SK-N-SH (cell line): ENCODE measurements at regions not wholly inside any gene's neighbourhood (a gene's known extent, or its start where the extent isn't known, plus 50 kb on each side); places are given as distances from the start of the nearest gene placed in this dataset.
A peak's percentile ranks its signal among the peaks of the same experiment; 100 is the strongest.

Experiments used
- CTCF ChIA-PET: fragments of 300-600, 350-600 bp; formaldehyde crosslinking; extraction: SDS; loops from one replicate; lab custom pipeline; 2021; lab: Yijun Ruan, JAX
- POLR2A ChIA-PET: fragments of 350-600 bp; sonication (Branson Sonifier 250); formaldehyde crosslinking; extraction: SDS; loops from one replicate; lab custom pipeline; 2020; ENCODE audit warnings: antibody characterized with exemption, inconsistent platforms; lab: Yijun Ruan, JAX
- DNase-seq: peaks from one replicate; pipeline ENCODE4 v3.0.0; 2012
- H2AFZ ChIP-seq: fragments of 200-600 bp; sonication (generic); 2 replicates; pipeline ENCODE4 v1.8.1; 2016; ENCODE audit warnings: antibody characterized with exemption, mild to moderate bottlenecking, low read depth
- H3F3A ChIP-seq: fragments of 200-600 bp; sonication (generic); replicated peaks from 2 replicates; pipeline ENCODE3; 2016; ENCODE audit warnings: antibody characterized with exemption, mild to moderate bottlenecking; ENCODE audit not compliant: insufficient read depth
- H3K27ac ChIP-seq, 2 experiments: fragments of 200-500 bp in 1 of 2; fragments of 200-600 bp in 1 of 2; sonication (Bioruptor generic) in 1 of 2; sonication (generic), shearing (Covaris generic) in 1 of 2; 2 replicates each; pipeline versions ENCODE4 v1.5.1 to v1.6.1; 2014 to 2016; ENCODE audit warnings: low read depth in 2 of 2, inconsistent platforms in 1 of 2, low read length in 1 of 2, mild to moderate bottlenecking in 1 of 2, mixed read lengths in 1 of 2
- H3K27me3 ChIP-seq: fragments of 200-600 bp; sonication (generic), shearing (Covaris generic); 2 replicates; pipeline ENCODE4 v1.6.1; 2016; ENCODE audit warnings: mixed run types; ENCODE audit not compliant: insufficient read depth
- H3K36me3 ChIP-seq, 2 experiments: fragments of 200-500 bp in 1 of 2; fragments of 200-600 bp in 1 of 2; sonication (Bioruptor generic) in 1 of 2; sonication (generic) in 1 of 2; replicated peaks in 1 of 2; 2 replicates each; pipeline versions ENCODE3 to v1.5.1; 2014 to 2016; ENCODE audit warnings: low read length in 1 of 2, mild to moderate bottlenecking in 1 of 2; ENCODE audit not compliant: insufficient read depth in 2 of 2, control insufficient read depth in 1 of 2
- H3K4me1 ChIP-seq, 2 experiments: fragments of 200-500 bp in 1 of 2; fragments of 200-600 bp in 1 of 2; sonication (Bioruptor generic) in 1 of 2; sonication (generic), shearing (Covaris generic) in 1 of 2; 2 replicates each; pipeline versions ENCODE4 v1.5.1 to v1.6.1; 2014 to 2016; ENCODE audit warnings: low read depth in 1 of 2, low read length in 1 of 2, mixed run types in 1 of 2; ENCODE audit not compliant: insufficient read depth in 2 of 2, control insufficient read depth in 1 of 2
- H3K4me2 ChIP-seq: fragments of 200-600 bp; sonication (generic), shearing (Covaris generic); 2 replicates; pipeline ENCODE4 v1.6.1; 2017; ENCODE audit warnings: mixed run types
- H3K4me3 ChIP-seq, 2 experiments: fragments of 200-500 bp in 1 of 2; fragments of 200-600 bp in 1 of 2; sonication (Bioruptor generic) in 1 of 2; sonication (generic), shearing (Covaris generic) in 1 of 2; 2 replicates each; pipeline versions ENCODE4 v1.5.1 to v1.8.1; 2014 to 2016; ENCODE audit warnings: low read depth in 2 of 2, inconsistent platforms in 1 of 2, low read length in 1 of 2, mild to moderate bottlenecking in 1 of 2, mixed read lengths in 1 of 2, moderate library complexity in 1 of 2
- H3K79me2 ChIP-seq: fragments of 200-600 bp; sonication (generic); 2 replicates; pipeline ENCODE4 v1.8.1; 2017; ENCODE audit warnings: mild to moderate bottlenecking; ENCODE audit not compliant: insufficient read depth
- H3K9ac ChIP-seq: fragments of 200-600 bp; sonication (generic); 2 replicates; pipeline ENCODE4 v1.6.1; 2017; ENCODE audit warnings: mixed run types
- H3K9me2 ChIP-seq: fragments of 200-600 bp; sonication (generic); 2 replicates; pipeline ENCODE4 v1.6.1; 2017; ENCODE audit warnings: mixed run types
- H3K9me3 ChIP-seq: fragments of 200-600 bp; sonication (generic); 2 replicates; pipeline ENCODE4 v1.6.1; 2017; ENCODE audit warnings: mixed run types, mild to moderate bottlenecking, moderate library complexity
- H4K20me1 ChIP-seq: fragments of 200-600 bp; sonication (generic); 2 replicates; pipeline ENCODE4 v1.6.1; 2017; ENCODE audit warnings: mild to moderate bottlenecking, mixed run types; ENCODE audit not compliant: insufficient read depth
- CHD2 ChIP-seq: fragments of 150-350 bp; IDR thresholded peaks from 2 replicates; pipeline ENCODE4 v1.6.1; 2018; ENCODE audit warnings: low read length; ENCODE audit not compliant: partially characterized antibody
- ELF1 ChIP-seq: IDR thresholded peaks from 2 replicates; pipeline ENCODE4 v1.4.0; 2012
- EP300 ChIP-seq, 2 experiments: IDR thresholded peaks; 2 replicates each; pipeline versions ENCODE4 v1.4.0 to v1.6.1; 2012; ENCODE audit warnings: borderline replicate concordance in 1 of 2, low read depth in 1 of 2, low read length in 1 of 2
- FOSL2 ChIP-seq: IDR thresholded peaks from 2 replicates; pipeline ENCODE4 v1.4.0; 2012; ENCODE audit warnings: low read depth, mild to moderate bottlenecking, moderate library complexity, borderline replicate concordance
- FOXM1 ChIP-seq: IDR thresholded peaks from 2 replicates; pipeline ENCODE4 v1.4.0; 2012; ENCODE audit warnings: low read depth, mild to moderate bottlenecking
- JUND ChIP-seq: IDR thresholded peaks from 2 replicates; pipeline ENCODE4 v1.4.0; 2012
- MEF2A ChIP-seq: IDR thresholded peaks from 2 replicates; pipeline ENCODE4 v1.4.0; 2012; ENCODE audit warnings: low read depth, borderline replicate concordance
- NFIC ChIP-seq: IDR thresholded peaks from 2 replicates; pipeline ENCODE4 v1.4.0; 2012; ENCODE audit warnings: borderline replicate concordance
- POLR2AphosphoS5 ChIP-seq: IDR thresholded peaks from 2 replicates; pipeline ENCODE4 v1.6.1; 2012; ENCODE audit warnings: low read depth, low read length
- RAD21 ChIP-seq: IDR thresholded peaks from 2 replicates; pipeline ENCODE4 v1.6.1; 2012; ENCODE audit warnings: mild to moderate bottlenecking, low read length
- RFX5 ChIP-seq: IDR thresholded peaks from 2 replicates; pipeline ENCODE4 v1.6.1; 2012; ENCODE audit warnings: mild to moderate bottlenecking, improper control_type of control experiment, low read length
- SIN3A ChIP-seq: IDR thresholded peaks from 2 replicates; pipeline ENCODE4 v1.6.1; 2012; ENCODE audit warnings: low read depth, mild to moderate bottlenecking, low read length, moderate library complexity, borderline replicate concordance
- TCF12 ChIP-seq: IDR thresholded peaks from 2 replicates; pipeline ENCODE4 v1.4.0; 2012
- TEAD4 ChIP-seq: IDR thresholded peaks from 2 replicates; pipeline ENCODE4 v1.4.0; 2012; ENCODE audit warnings: mild to moderate bottlenecking, borderline replicate concordance; ENCODE audit not compliant: insufficient read depth
- YY1 ChIP-seq: IDR thresholded peaks from 2 replicates; pipeline ENCODE4 v1.4.0; 2012; ENCODE audit warnings: low read depth, mild to moderate bottlenecking
- ZBTB33 ChIP-seq: IDR thresholded peaks from 2 replicates; pipeline ENCODE4 v1.4.0; 2012; ENCODE audit warnings: low read depth, borderline replicate concordance
- WGBS: methylation state at CpG from one replicate; pipeline ENCODE4 v1.1.6; 2017; ENCODE audit warnings: low lambda C conversion rate; 5-methylcytosine and 5-hydroxymethylcytosine counted together

- POLR2A ChIA-PET: no interaction called here
- H3K4me3 ChIP-seq: no peak overlapping the region
- TF ChIP-seq CHD2 (no peak), YY1 (no peak), POLR2AphosphoS5 (no peak), RFX5 (no peak), JUND (no peak), TEAD4 (no peak)
- peaks cover 10% of the 10 kb centered on the region for H3F3A ChIP-seq
- H3K9ac ChIP-seq: no peak overlapping the region
- no peak overlapping the region for H2AFZ ChIP-seq
- H3K4me1 ChIP-seq: peaks cover 2 to 5% of the 10 kb centered on the region in 2 experiments; a peak in 2 of 4 replicates
- no peaks in the 10 kb centered on the region for H3K79me2 ChIP-seq
- no peak overlapping the region for H3K4me2 ChIP-seq
- H3K27me3 ChIP-seq: no peaks in the 10 kb centered on the region
- WGBS: 25% methylated on average over 6 of the region's 6 CpGs
- no peak for DNase-seq
- CTCF ChIA-PET: interaction anchor here (0.6 kb wide), 1 partner anchor 571 kb away, joined by 3 read pairs; no protein-coding TSS in a partner anchor
- H3K36me3 ChIP-seq: no peaks in the 10 kb centered on the region
- no peaks in the 10 kb centered on the region for H4K20me1 ChIP-seq
- no peaks in the 10 kb centered on the region for H3K9me3 ChIP-seq
- no peak overlapping the region for H3K27ac ChIP-seq
- H3K9me2 ChIP-seq: no peaks in the 10 kb centered on the region
Measured at GRCh38 chr2:51920509-51920908, 888.6 kb upstream of the NRXN1 start.

- no peak overlapping the region for H3K4me3 ChIP-seq
- no peaks in the 10 kb centered on the region for H3K9me3 ChIP-seq
- DNase-seq: no peak
- H3K9ac ChIP-seq: no peak overlapping the region; the same call in 1 of the 2 replicates
- no peaks in the 10 kb centered on the region for H3K79me2 ChIP-seq
- 23% methylated on average over 1 of the region's 1 CpG for WGBS
- H3K4me2 ChIP-seq: no peak overlapping the region; the same call in 1 of the 2 replicates
- H3K36me3 ChIP-seq: no peaks in the 10 kb centered on the region
- CTCF ChIA-PET: no interaction called here
- H3K27me3 ChIP-seq: no peaks in the 10 kb centered on the region
- H3K27ac ChIP-seq: peak overlapping the region in 1 of 2 experiments; percentile 51; a peak in 2 of 4 replicates
- TF ChIP-seq EP300 (IDR thresholded peaks at IDR 0.05; ENCODE audit: borderline replicate concordance in 1 of 2, low read depth in 1 of 2, low read length in 1 of 2) (peak in 1 of 2 experiments; percentile 31; a peak in 1 of 4 replicates), FOXM1 (no peak), FOSL2 (peak; percentile 65; the same call in 1 of the 2 replicates), RAD21 (no peak), SIN3A (no peak), JUND (peak; percentile 62), TCF12 (peak; percentile 35; the same call in 1 of the 2 replicates), MEF2A (no peak), ELF1 (no peak)
- H2AFZ ChIP-seq: peak overlapping the region; percentile 29; the same call in 1 of the 2 replicates
- H3F3A ChIP-seq: peaks cover 10% of the 10 kb centered on the region
- no peaks in the 10 kb centered on the region for H3K9me2 ChIP-seq
- no peaks in the 10 kb centered on the region for H4K20me1 ChIP-seq
- H3K4me1 ChIP-seq: peaks cover 2 to 5% of the 10 kb centered on the region in 2 experiments; a peak in 2 of 4 replicates
- POLR2A ChIA-PET: no interaction called here
Measured at GRCh38 chr2:51919395-51919794, 887.5 kb upstream of the NRXN1 start.

- H3K4me2 ChIP-seq: no peak overlapping the region
- H3K9ac ChIP-seq: no peak overlapping the region
- no peaks in the 10 kb centered on the region for H3K79me2 ChIP-seq
- H3K36me3 ChIP-seq: no peaks in the 10 kb centered on the region
- ChIA-PET POLR2A (no interaction called here), CTCF (no interaction called here)
- no peak overlapping the region for H3K4me3 ChIP-seq
- H3K27ac ChIP-seq: no peak overlapping the region; a peak in 1 of 4 replicates
- H3K27me3 ChIP-seq: no peaks in the 10 kb centered on the region
- no peak for DNase-seq
- H4K20me1 ChIP-seq: no peaks in the 10 kb centered on the region
- no peaks in the 10 kb centered on the region for H3K9me2 ChIP-seq
- peaks cover 10% of the 10 kb centered on the region for H3F3A ChIP-seq
- WGBS: 27% methylated on average over 3 of the region's 3 CpGs
- no peaks in the 10 kb centered on the region for H3K9me3 ChIP-seq
- TF ChIP-seq CHD2 (no peak), ZBTB33 (no peak), NFIC (no peak), POLR2AphosphoS5 (no peak), TCF12 (peak; percentile 42; the same call in 1 of the 2 replicates)
- peaks cover 2 to 5% of the 10 kb centered on the region in 2 experiments; a peak in 2 of 4 replicates for H3K4me1 ChIP-seq
- peak overlapping the region; percentile 50 for H2AFZ ChIP-seq
Measured at GRCh38 chr2:51918113-51918512, 886.2 kb upstream of the NRXN1 start.
